WI38 (cell line): ENCODE measurements at regions not wholly inside any gene's neighbourhood (a gene's known extent, or its start where the extent isn't known, plus 50 kb on each side); places are given as distances from the start of the nearest gene placed in this dataset.

ENCODE experiments used
- H3K4me3 ChIP-seq: 2 replicates; pipeline ENCODE4 v1.5.1; 2011; ENCODE audit warnings: low read depth, mild to moderate bottlenecking, control low read depth, low read length
- CTCF ChIP-seq: IDR thresholded peaks from 2 replicates; pipeline ENCODE4 v1.5.1; 2012; ENCODE audit warnings: low read depth, mild to moderate bottlenecking, control low read depth, low read length

- no peak for TF ChIP-seq CTCF
- no peak overlapping the region for H3K4me3 ChIP-seq
Measured at GRCh38 chr14:96686126-96686525, 111.1 kb upstream of the VRK1 start.

DNA sequence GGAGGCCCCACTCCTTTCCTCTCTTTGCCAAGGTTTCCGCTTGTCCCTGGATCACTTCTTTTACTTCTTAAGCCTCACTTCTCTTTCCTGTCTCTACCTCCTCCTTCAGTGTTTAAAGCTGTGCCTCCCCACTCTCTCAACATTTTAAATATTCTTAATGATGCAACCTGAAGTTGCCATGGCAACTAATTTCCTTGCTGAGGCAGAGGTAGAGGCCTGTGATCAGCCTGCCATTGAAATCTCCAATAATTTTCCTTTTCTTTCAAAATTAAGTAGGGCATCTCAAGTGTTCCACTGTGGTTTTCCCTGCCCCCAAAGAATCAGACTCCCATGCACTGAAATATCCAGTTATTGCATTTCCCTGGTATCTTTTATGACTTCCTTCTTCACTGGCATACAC lies 108.6 kb upstream of the VRK1 start:
- no peak for TF ChIP-seq CTCF
- H3K4me3 ChIP-seq, result no peak overlapping the region

GRCh38 chr14:96690713-96691383 lies 106.3 kb upstream of the VRK1 start:
- no peak for TF ChIP-seq CTCF
- no peak overlapping the region for H3K4me3 ChIP-seq

- TF ChIP-seq CTCF, result no peak
- no peak overlapping the region for H3K4me3 ChIP-seq
Measured at GRCh38 chr14:96693252-96693820, 103.8 kb upstream of the VRK1 start.

DNA sequence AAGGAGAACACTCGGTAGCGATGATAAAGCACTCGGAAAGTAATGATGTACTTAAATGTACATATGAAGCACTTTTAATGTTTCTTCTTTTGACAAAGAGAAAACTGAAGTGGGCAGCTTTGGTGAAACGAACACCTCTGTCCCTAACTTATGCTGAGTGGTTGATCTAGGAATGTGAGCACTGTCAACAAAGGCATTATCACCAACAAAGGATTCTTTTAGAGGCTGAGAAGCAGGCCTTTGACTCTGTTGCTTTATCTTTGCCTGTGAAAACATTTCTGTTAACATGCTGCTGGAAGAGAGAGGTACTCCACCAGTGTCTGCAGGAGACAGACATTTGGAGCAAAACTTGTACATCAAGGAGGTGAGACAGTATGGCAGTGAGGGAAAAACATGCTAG lies 103.2 kb upstream of the VRK1 start:
- no peak overlapping the region for H3K4me3 ChIP-seq
- TF ChIP-seq CTCF, result no peak

GRCh38 chr14:96698960-96699539 lies 98.1 kb upstream of the VRK1 start:
- H3K4me3 ChIP-seq, result no peak overlapping the region
- no peak for TF ChIP-seq CTCF

DNA sequence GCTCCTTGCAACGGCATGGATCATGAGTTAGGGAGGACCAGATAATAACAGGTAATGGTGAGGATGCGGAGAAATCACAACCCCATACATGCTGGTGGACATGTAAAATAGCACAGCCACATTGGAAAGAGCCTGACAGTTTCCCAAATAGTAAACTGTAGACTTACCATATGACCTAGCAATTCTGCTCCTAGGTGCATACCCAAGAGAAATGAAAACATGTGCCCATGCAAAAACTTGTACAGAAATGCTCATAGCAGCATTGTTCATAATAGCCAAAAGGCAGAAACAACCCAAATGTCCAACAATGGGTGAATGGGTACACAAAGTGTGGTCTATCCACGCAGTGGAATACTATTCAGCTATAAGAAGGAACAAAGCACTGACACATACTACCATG lies 97.5 kb upstream of the VRK1 start:
- TF ChIP-seq CTCF, result no peak
- no peak overlapping the region for H3K4me3 ChIP-seq
